ENCODE measurements at regions not wholly inside any gene's neighbourhood (a gene's known extent, or its start where the extent isn't known, plus 50 kb on each side); places are given as distances from the start of the nearest gene placed in this dataset.

GRCh38 chr15:39499681-39500080 is 81.2 kb upstream of the THBS1 start:
- no peak overlapping the region for H3K27ac ChIP-seq
- DNase-seq (ENCODE audit: extremely low spot score in 2 of 2): no peak
- TF ChIP-seq CTCF (IDR thresholded peaks at IDR 0.05) (no peak), POLR2A (IDR thresholded peaks at IDR 0.05) (no peak), POLR2AphosphoS5 (IDR thresholded peaks at IDR 0.05; ENCODE audit: insufficient read depth in 1 of 2, low read depth in 1 of 2) (no peak)
- H3K4me1 ChIP-seq: peaks cover 15% of the 10 kb centered on the region
- intact Hi-C loops (cut with DNase I): loop anchor here (10.0 kb wide), 1 partner anchor 75 kb away; no protein-coding TSS in a partner anchor
- H3K4me3 ChIP-seq: no peak overlapping the region
- no peaks in the 10 kb centered on the region for H3K27me3 ChIP-seq
- H3K9me3 ChIP-seq: no peaks in the 10 kb centered on the region
- no peaks in the 10 kb centered on the region for H3K36me3 ChIP-seq

DNA sequence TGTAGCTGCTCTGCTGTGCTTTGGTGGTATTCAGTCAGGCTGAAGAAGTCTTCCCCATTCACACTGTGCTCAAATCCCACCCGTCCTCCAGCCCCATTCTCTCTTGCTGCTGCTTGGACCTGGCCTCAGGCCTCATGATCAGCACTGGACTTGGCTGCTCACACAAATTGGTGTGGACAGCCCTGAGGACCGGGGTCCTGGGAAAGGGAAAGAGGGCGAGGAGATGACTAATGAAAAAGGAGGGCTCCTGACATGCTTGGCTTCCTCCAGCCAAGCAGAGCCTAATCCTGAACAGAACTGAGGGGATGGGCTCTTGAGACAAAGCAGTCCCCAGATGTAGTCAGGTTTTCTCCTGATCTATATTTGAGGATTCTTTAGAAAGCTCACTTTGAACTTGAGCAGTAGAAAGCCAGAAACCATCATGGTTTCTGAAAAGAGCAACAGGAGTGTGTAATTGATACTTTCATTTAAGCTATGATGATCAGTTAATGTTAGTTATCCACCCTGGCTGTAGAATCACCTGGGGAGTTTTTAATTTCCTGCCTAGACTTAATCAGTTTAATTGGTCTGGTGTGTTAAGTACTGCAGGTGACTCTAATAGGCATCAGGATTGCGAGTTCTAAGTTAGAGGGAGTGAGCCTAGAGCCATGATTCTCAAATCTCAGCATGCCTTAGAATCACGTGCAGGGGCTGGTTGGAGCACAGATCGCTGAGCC is 79.4 kb upstream of the THBS1 start:
- Histone ChIP-seq H3K9me3 (no peaks in the 10 kb centered on the region), H3K36me3 (no peaks in the 10 kb centered on the region), H3K4me1 (peaks cover 15% of the 10 kb centered on the region), H3K4me3 (no peak overlapping the region), H3K27ac (no peak overlapping the region), H3K27me3 (no peaks in the 10 kb centered on the region)
- intact Hi-C loops (cut with DNase I): no loop called here
- DNase-seq (ENCODE audit: extremely low spot score in 2 of 2): no peak
- TF ChIP-seq POLR2AphosphoS5 (IDR thresholded peaks at IDR 0.05; ENCODE audit: insufficient read depth in 1 of 2, low read depth in 1 of 2): no peak
- TF ChIP-seq POLR2A (IDR thresholded peaks at IDR 0.05): no peak
- no peak for TF ChIP-seq CTCF (IDR thresholded peaks at IDR 0.05)

DNA sequence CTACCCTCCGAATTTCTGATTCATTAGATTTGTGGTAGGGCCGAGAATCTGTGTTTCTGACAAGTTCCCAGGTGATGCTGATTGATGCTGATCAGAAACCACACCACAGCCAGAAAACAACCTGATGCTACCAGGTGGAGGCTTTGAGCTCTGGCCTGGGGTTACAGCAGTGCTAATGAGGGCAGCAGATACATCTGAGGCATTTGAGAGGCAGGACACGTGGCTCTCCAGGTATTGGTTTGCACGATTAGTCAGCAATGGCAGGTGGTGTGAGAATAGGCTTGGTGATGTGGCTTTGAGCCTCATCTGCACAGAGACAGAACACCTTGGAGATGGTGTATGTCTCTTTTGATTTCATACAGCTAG is 78.8 kb upstream of the THBS1 start:
- DNase-seq (ENCODE audit: extremely low spot score in 2 of 2): no peak
- intact Hi-C loops (cut with DNase I): no loop called here
- Histone ChIP-seq H3K27me3 (no peaks in the 10 kb centered on the region), H3K36me3 (no peaks in the 10 kb centered on the region), H3K27ac (no peak overlapping the region), H3K4me3 (no peak overlapping the region), H3K4me1 (peaks cover 15% of the 10 kb centered on the region), H3K9me3 (no peaks in the 10 kb centered on the region)
- no peak for TF ChIP-seq POLR2AphosphoS5 (IDR thresholded peaks at IDR 0.05; ENCODE audit: insufficient read depth in 1 of 2, low read depth in 1 of 2)
- TF ChIP-seq POLR2A (IDR thresholded peaks at IDR 0.05): no peak
- TF ChIP-seq CTCF (IDR thresholded peaks at IDR 0.05): no peak

GRCh38 chr15:39502611-39503195 is 78.2 kb upstream of the THBS1 start:
- H3K9me3 ChIP-seq: no peaks in the 10 kb centered on the region
- peaks cover 15% of the 10 kb centered on the region for H3K4me1 ChIP-seq
- DNase-seq (ENCODE audit: extremely low spot score in 2 of 2): no peak
- H3K36me3 ChIP-seq: no peaks in the 10 kb centered on the region
- no peak overlapping the region for H3K4me3 ChIP-seq
- TF ChIP-seq POLR2A (IDR thresholded peaks at IDR 0.05) (no peak), POLR2AphosphoS5 (IDR thresholded peaks at IDR 0.05; ENCODE audit: insufficient read depth in 1 of 2, low read depth in 1 of 2) (no peak), CTCF (IDR thresholded peaks at IDR 0.05) (no peak)
- H3K27me3 ChIP-seq: no peaks in the 10 kb centered on the region
- no peak overlapping the region for H3K27ac ChIP-seq
- intact Hi-C loops (cut with DNase I): no loop called here

GRCh38 chr15:39503526-39503925 is 77.4 kb upstream of the THBS1 start:
- no peaks in the 10 kb centered on the region for H3K27me3 ChIP-seq
- H3K9me3 ChIP-seq: no peaks in the 10 kb centered on the region
- H3K4me1 ChIP-seq: peaks cover 15% of the 10 kb centered on the region
- TF ChIP-seq POLR2A (IDR thresholded peaks at IDR 0.05) (no peak), CTCF (IDR thresholded peaks at IDR 0.05) (no peak), POLR2AphosphoS5 (IDR thresholded peaks at IDR 0.05; ENCODE audit: insufficient read depth in 1 of 2, low read depth in 1 of 2) (no peak)
- no peak overlapping the region for H3K4me3 ChIP-seq
- no peak for DNase-seq (ENCODE audit: extremely low spot score in 2 of 2)
- H3K36me3 ChIP-seq: no peaks in the 10 kb centered on the region
- H3K27ac ChIP-seq: no peak overlapping the region
- intact Hi-C loops (cut with DNase I): no loop called here

Measured in vagina (tissue), 2 donors.